Activated naive CD8-positive, alpha-beta T cell treated with anti-CD3 and anti-CD28 coated beads, Interleukin-2, amount 10 ng/mL, durations not matched to agents 7 days and 5 days (primary cell): ENCODE measurements at regions not wholly inside any gene's neighbourhood (a gene's known extent, or its start where the extent isn't known, plus 50 kb on each side); places are given as distances from the start of the nearest gene placed in this dataset.

Source experiments
- ATAC-seq: fragments of 150-1000 bp; cut with Tn5 transposase; one replicate; pipeline ENCODE4 v1.10.0; 2021; ENCODE audit warnings: low read depth, moderate library complexity
- POLR2A ChIA-PET: fragments of 350-600 bp; sonication (Branson Sonifier 250); formaldehyde crosslinking; loops from one replicate; lab custom pipeline; 2021; ENCODE audit warnings: antibody characterized with exemption; lab: Charles Lee
- DNase-seq: peaks from one replicate; pipeline ENCODE4 v3.0.0; 2021
- H3K27ac Mint-ChIP-seq: one replicate; pipeline ENCODE4 v1.8.0; 2022; ENCODE audit warnings: mild to moderate bottlenecking, mixed read lengths
- H3K27me3 Mint-ChIP-seq: one replicate; pipeline ENCODE4 v1.8.0; 2022; ENCODE audit warnings: mild to moderate bottlenecking, moderate library complexity, mixed read lengths
- H3K36me3 Mint-ChIP-seq: one replicate; pipeline ENCODE4 v1.8.0; 2021; ENCODE audit warnings: mild to moderate bottlenecking, mixed read lengths
- H3K4me1 Mint-ChIP-seq: one replicate; pipeline ENCODE4 v1.8.0; 2021; ENCODE audit warnings: mixed read lengths
- H3K4me3 Mint-ChIP-seq: one replicate; pipeline ENCODE4 v1.8.0; 2022; ENCODE audit warnings: mild to moderate bottlenecking, moderate library complexity, mixed read lengths
- H3K9me3 Mint-ChIP-seq: one replicate; pipeline ENCODE4 v1.8.0; 2021; ENCODE audit warnings: mixed read lengths

- Mint-ChIP-seq H3K27ac (no peak overlapping the region), H3K27me3 (no peaks in the 10 kb centered on the region), H3K9me3 (no peaks in the 10 kb centered on the region), H3K4me1 (no peaks in the 10 kb centered on the region), H3K4me3 (no peak overlapping the region), H3K36me3 (no peaks in the 10 kb centered on the region)
- ATAC-seq (no peak), DNase-seq (no peak)
- POLR2A ChIA-PET, result no interaction called here
These were observed 434.1 kb downstream of the DNAJB9 start for GRCh38 chr7:109003742-109004141.

DNA sequence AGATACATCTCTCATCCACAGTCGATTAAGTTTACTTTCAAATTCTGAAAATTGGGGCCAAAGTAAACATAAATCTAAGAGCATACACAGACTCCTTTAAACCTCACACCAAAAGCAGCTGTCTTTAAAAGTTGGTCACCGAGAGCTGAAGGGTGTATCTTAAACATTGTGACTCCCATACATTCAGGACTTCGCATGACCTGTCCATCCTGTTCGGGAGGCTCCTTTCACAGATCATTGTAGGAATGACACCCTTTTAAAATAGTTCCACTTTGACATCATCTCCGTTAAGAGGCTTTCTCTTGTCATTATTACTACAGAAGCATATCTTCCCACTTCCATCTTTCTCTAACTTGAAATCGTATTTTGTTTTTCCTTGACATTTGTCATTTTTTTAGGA is 440.0 kb downstream of the DNAJB9 start:
- Mint-ChIP-seq H3K9me3 (no peaks in the 10 kb centered on the region), H3K4me1 (no peaks in the 10 kb centered on the region), H3K36me3 (no peaks in the 10 kb centered on the region), H3K27ac (no peak overlapping the region), H3K4me3 (no peak overlapping the region), H3K27me3 (no peaks in the 10 kb centered on the region)
- POLR2A ChIA-PET, result no interaction called here
- ATAC-seq, result no peak
- no peak for DNase-seq

- ATAC-seq (no peak), DNase-seq (no peak)
- Mint-ChIP-seq H3K27me3 (no peaks in the 10 kb centered on the region), H3K27ac (no peak overlapping the region), H3K4me1 (no peaks in the 10 kb centered on the region), H3K4me3 (no peak overlapping the region), H3K9me3 (no peaks in the 10 kb centered on the region), H3K36me3 (no peaks in the 10 kb centered on the region)
- POLR2A ChIA-PET, result no interaction called here
These were observed 450.6 kb downstream of the DNAJB9 start for GRCh38 chr7:109020251-109020650.

GRCh38 chr7:109021390-109021789 is 451.7 kb downstream of the DNAJB9 start:
- Mint-ChIP-seq H3K36me3 (no peaks in the 10 kb centered on the region), H3K4me3 (no peak overlapping the region), H3K27me3 (no peaks in the 10 kb centered on the region), H3K4me1 (no peaks in the 10 kb centered on the region), H3K9me3 (no peaks in the 10 kb centered on the region), H3K27ac (no peak overlapping the region)
- POLR2A ChIA-PET, result no interaction called here
- no peak for ATAC-seq
- no peak for DNase-seq

- no peak for ATAC-seq
- no peaks in the 10 kb centered on the region for H3K4me1 Mint-ChIP-seq
- no peak overlapping the region for H3K27ac Mint-ChIP-seq
- no peak overlapping the region for H3K4me3 Mint-ChIP-seq
- DNase-seq, result no peak
- POLR2A ChIA-PET, result no interaction called here
- H3K36me3 Mint-ChIP-seq, result no peaks in the 10 kb centered on the region
- H3K9me3 Mint-ChIP-seq, result peaks cover 4% of the 10 kb centered on the region
- no peaks in the 10 kb centered on the region for H3K27me3 Mint-ChIP-seq
These were observed 460.2 kb downstream of the DNAJB9 start for GRCh38 chr7:109029866-109030265.

DNA sequence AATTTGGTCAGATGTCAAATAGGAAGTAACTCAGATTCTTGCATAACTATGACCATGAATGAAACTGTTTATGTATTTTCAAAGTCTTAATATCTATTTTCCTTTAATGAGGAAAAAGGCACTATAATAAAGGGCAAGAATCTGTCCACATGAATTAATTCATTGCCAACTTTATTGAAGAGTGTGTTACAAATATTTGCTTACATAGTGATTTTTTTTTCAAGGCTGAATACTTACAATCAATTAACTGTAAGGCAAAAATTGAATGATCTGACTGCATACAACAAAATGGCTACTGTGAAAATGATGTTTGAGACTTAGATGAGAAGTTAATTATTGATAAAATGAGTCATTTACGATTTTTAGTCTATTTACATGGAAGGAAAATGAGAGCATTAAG is 475.0 kb downstream of the DNAJB9 start:
- no peak for DNase-seq
- peaks cover 2% of the 10 kb centered on the region for H3K9me3 Mint-ChIP-seq
- H3K4me3 Mint-ChIP-seq, result no peak overlapping the region
- POLR2A ChIA-PET, result no interaction called here
- no peaks in the 10 kb centered on the region for H3K27me3 Mint-ChIP-seq
- H3K27ac Mint-ChIP-seq, result no peak overlapping the region
- ATAC-seq, result no peak
- H3K4me1 Mint-ChIP-seq, result no peaks in the 10 kb centered on the region
- H3K36me3 Mint-ChIP-seq, result no peaks in the 10 kb centered on the region

- Mint-ChIP-seq H3K36me3 (no peaks in the 10 kb centered on the region), H3K4me1 (no peaks in the 10 kb centered on the region), H3K27ac (no peak overlapping the region), H3K27me3 (no peaks in the 10 kb centered on the region), H3K4me3 (no peak overlapping the region), H3K9me3 (no peaks in the 10 kb centered on the region)
- DNase-seq (no peak), ATAC-seq (no peak)
- POLR2A ChIA-PET, result no interaction called here
These were observed 479.7 kb downstream of the DNAJB9 start for GRCh38 chr7:109049366-109049765.

DNA sequence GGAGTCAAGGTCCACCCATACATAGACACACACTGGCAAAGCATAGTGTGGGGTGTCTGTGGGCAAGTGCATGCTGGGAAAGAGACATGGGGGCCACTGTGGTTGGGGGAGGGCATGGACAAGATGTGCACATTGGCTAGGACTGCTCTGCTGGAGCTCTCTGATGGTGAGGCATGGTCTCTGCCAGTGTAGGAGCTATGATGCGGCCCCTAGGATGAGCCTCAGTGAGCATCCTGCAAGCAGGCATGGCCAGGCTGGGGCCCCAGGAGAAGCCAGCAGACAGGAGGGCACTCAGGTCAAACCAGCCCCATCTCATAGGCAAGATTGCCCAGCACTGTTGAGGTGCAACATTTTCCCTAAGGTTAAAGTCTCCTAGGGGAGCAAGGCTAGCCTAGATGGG is 489.4 kb downstream of the DNAJB9 start:
- no peaks in the 10 kb centered on the region for H3K36me3 Mint-ChIP-seq
- POLR2A ChIA-PET, result no interaction called here
- ATAC-seq (no peak), DNase-seq (no peak)
- H3K4me3 Mint-ChIP-seq, result no peak overlapping the region
- H3K4me1 Mint-ChIP-seq, result no peaks in the 10 kb centered on the region
- H3K27me3 Mint-ChIP-seq, result no peaks in the 10 kb centered on the region
- peaks cover 2% of the 10 kb centered on the region for H3K9me3 Mint-ChIP-seq
- H3K27ac Mint-ChIP-seq, result no peak overlapping the region

DNA sequence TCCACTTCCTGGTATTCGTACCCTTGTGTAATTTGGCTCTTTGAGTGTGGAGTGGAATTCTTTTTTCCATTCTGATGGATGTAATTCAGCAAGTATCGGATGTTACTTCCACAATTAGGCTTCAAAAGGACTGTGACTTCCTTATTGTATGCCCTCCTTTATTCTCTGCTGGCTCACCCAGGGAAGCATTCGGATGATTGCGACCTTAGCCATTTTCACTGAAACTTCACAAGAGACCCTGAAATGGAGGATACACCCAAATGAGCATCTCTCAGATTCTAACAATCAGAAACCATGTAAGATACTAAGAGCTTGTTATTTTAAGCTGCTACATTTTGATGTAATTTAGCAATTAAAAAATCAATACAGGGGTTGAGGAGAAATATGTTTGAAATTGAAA is 493.1 kb downstream of the DNAJB9 start:
- no peaks in the 10 kb centered on the region for H3K4me1 Mint-ChIP-seq
- no peaks in the 10 kb centered on the region for H3K27me3 Mint-ChIP-seq
- ATAC-seq, result no peak
- H3K36me3 Mint-ChIP-seq, result no peaks in the 10 kb centered on the region
- H3K4me3 Mint-ChIP-seq, result no peak overlapping the region
- peaks cover 3% of the 10 kb centered on the region for H3K9me3 Mint-ChIP-seq
- no peak for DNase-seq
- POLR2A ChIA-PET, result no interaction called here
- H3K27ac Mint-ChIP-seq, result no peak overlapping the region

- Mint-ChIP-seq H3K27ac (no peak overlapping the region), H3K4me3 (no peak overlapping the region), H3K9me3 (peaks cover 2% of the 10 kb centered on the region), H3K4me1 (no peaks in the 10 kb centered on the region), H3K36me3 (no peaks in the 10 kb centered on the region), H3K27me3 (no peaks in the 10 kb centered on the region)
- POLR2A ChIA-PET, result no interaction called here
- ATAC-seq (no peak), DNase-seq (no peak)
These were observed 503.9 kb downstream of the DNAJB9 start for GRCh38 chr7:109073543-109073942.

DNA sequence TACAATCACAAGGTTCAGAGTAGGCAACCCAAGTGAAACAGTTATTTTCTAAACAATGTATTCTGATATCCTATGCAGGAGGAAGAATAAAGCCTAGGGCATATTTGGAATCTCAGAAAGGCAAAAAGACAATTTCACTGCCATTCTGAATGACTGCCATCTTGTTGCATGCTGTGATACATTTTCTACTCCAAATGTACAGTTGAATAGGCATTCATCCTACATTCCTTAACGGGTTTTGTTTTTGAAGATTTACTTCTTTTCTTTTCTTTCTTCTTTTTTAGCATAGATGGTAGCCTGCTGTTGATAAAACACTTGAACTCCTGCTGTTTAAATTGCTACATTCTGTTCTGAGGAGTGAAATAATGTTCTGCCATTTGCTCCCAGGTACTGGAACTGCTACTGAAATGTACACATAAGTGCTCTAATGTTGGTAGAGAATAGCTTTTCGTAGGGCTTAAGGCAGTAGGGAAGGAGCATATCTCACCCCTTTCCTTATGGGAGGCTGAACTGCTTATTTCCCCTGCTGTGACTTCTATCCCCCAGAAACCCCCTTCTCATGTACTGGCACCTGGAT is 506.8 kb downstream of the DNAJB9 start:
- Mint-ChIP-seq H3K9me3 (peaks cover 2% of the 10 kb centered on the region), H3K36me3 (no peaks in the 10 kb centered on the region), H3K4me1 (no peaks in the 10 kb centered on the region), H3K27ac (no peak overlapping the region), H3K4me3 (no peak overlapping the region), H3K27me3 (no peaks in the 10 kb centered on the region)
- ATAC-seq (no peak), DNase-seq (no peak)
- POLR2A ChIA-PET, result no interaction called here

DNA sequence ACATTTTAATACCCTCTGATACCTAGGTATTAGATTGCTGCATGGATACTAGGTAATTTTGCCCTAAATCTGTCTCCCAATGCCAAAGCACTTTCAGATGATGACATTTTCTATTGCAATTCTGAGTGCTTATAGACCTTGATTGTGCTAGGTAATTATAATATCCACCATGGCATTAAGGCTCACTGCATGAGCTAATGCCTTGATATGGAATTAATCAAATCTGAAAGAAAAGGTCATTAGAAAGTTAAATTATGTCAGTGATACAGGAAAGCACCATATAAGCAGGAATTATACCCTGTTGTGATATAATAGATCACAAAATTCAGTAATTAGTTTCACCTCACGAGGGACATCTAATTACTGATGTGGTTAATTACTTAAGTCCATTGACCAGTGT is 521.4 kb downstream of the DNAJB9 start:
- Mint-ChIP-seq H3K36me3 (no peaks in the 10 kb centered on the region), H3K4me3 (no peak overlapping the region), H3K27ac (no peak overlapping the region), H3K27me3 (no peaks in the 10 kb centered on the region), H3K9me3 (peaks cover 7% of the 10 kb centered on the region), H3K4me1 (no peaks in the 10 kb centered on the region)
- ATAC-seq (no peak), DNase-seq (no peak)
- POLR2A ChIA-PET, result no interaction called here

- Mint-ChIP-seq H3K9me3 (peaks cover 7% of the 10 kb centered on the region), H3K4me1 (no peaks in the 10 kb centered on the region), H3K36me3 (no peaks in the 10 kb centered on the region), H3K27me3 (no peaks in the 10 kb centered on the region), H3K27ac (no peak overlapping the region), H3K4me3 (no peak overlapping the region)
- POLR2A ChIA-PET, result no interaction called here
- DNase-seq (no peak), ATAC-seq (no peak)
These were observed 522.6 kb downstream of the DNAJB9 start for GRCh38 chr7:109092268-109092667.

DNA sequence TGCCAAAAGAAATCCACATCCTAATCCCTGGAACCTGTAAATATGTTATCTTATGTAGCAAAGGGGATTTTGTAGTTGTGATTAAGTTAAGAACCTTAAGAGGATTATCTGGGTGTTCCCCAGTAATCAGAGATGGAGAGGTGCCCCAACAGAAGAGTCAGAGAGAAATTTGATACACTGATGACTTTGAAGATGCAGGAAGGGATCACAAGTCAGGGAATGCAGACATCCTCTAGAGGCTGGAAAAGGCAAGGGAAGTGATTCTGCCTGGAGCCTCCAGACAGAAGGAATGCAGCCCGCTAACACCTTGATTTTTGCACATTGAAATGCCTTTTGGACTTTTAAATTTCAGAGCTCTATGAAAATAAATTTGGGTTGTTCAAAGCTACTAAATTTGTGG is 531.7 kb downstream of the DNAJB9 start:
- Mint-ChIP-seq H3K4me1 (no peaks in the 10 kb centered on the region), H3K36me3 (no peaks in the 10 kb centered on the region), H3K4me3 (no peak overlapping the region), H3K9me3 (no peaks in the 10 kb centered on the region), H3K27me3 (no peaks in the 10 kb centered on the region), H3K27ac (no peak overlapping the region)
- POLR2A ChIA-PET, result no interaction called here
- DNase-seq (no peak), ATAC-seq (no peak)

GRCh38 chr7:109109558-109109957 is 539.9 kb downstream of the DNAJB9 start:
- no peaks in the 10 kb centered on the region for H3K27me3 Mint-ChIP-seq
- H3K36me3 Mint-ChIP-seq, result no peaks in the 10 kb centered on the region
- no peaks in the 10 kb centered on the region for H3K4me1 Mint-ChIP-seq
- no peak overlapping the region for H3K4me3 Mint-ChIP-seq
- ATAC-seq (no peak), DNase-seq (no peak)
- POLR2A ChIA-PET, result no interaction called here
- H3K27ac Mint-ChIP-seq, result no peak overlapping the region
- H3K9me3 Mint-ChIP-seq, result peaks cover 2% of the 10 kb centered on the region
